22Rv1 (cell line): ENCODE measurements at regions not wholly inside any gene's neighbourhood (a gene's known extent, or its start where the extent isn't known, plus 50 kb on each side); places are given as distances from the start of the nearest gene placed in this dataset.

Experiments used
- H3K27ac ChIP-seq: fragments of 450-650 bp; 2 replicates; pipeline ENCODE4 v1.5.1; 2017
- ZFX ChIP-seq: fragments of 450-650 bp; IDR thresholded peaks from 2 replicates; pipeline ENCODE4 v1.6.1; 2017; ENCODE audit warnings: antibody characterized with exemption, borderline replicate concordance
- TF ChIP-seq, protein P1 (sequence below): fragments of 450-650 bp; IDR thresholded peaks from 2 replicates; pipeline ENCODE4 v1.5.1; 2017; ENCODE audit warnings: mild to moderate bottlenecking

DNA sequence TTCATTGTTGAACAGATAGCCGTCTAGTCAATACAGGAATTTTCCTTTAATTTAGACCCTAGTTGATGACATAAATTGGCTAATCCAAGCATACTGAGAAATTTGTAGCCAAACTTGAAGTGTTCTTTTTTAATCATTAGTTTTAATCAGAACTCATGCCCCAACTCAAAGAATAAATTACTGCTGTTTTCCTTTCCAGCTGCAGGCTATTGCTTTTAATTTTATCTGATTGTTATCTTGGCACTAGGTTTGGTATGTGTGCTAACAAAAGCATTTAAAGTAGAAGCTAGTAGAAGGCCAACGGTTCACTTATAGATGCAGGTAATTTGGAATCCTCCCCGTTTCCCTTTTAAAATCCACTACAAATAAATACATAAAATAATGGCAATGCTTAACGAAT, 188.5 kb downstream of the CD109 start:
- TF ChIP-seq, protein P1, sequence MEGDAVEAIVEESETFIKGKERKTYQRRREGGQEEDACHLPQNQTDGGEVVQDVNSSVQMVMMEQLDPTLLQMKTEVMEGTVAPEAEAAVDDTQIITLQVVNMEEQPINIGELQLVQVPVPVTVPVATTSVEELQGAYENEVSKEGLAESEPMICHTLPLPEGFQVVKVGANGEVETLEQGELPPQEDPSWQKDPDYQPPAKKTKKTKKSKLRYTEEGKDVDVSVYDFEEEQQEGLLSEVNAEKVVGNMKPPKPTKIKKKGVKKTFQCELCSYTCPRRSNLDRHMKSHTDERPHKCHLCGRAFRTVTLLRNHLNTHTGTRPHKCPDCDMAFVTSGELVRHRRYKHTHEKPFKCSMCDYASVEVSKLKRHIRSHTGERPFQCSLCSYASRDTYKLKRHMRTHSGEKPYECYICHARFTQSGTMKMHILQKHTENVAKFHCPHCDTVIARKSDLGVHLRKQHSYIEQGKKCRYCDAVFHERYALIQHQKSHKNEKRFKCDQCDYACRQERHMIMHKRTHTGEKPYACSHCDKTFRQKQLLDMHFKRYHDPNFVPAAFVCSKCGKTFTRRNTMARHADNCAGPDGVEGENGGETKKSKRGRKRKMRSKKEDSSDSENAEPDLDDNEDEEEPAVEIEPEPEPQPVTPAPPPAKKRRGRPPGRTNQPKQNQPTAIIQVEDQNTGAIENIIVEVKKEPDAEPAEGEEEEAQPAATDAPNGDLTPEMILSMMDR: no peak
- TF ChIP-seq ZFX: no peak

GRCh38 chr6:73879501-73880293, 183.7 kb downstream of the CD109 start:
- no peak overlapping the region for H3K27ac ChIP-seq
- TF ChIP-seq ZFX: no peak
- TF ChIP-seq, protein P1: no peak

More for the DNA sequence above, 188.5 kb downstream of the CD109 start:
- H3K27ac ChIP-seq: no peak overlapping the region

- H3K27ac ChIP-seq: no peak overlapping the region
- no peak for TF ChIP-seq ZFX
- TF ChIP-seq, protein P1: no peak
Measured at GRCh38 chr6:73878403-73878802, 182.4 kb downstream of the CD109 start.
